ENCODE measurements at regions not wholly inside any gene's neighbourhood (a gene's known extent, or its start where the extent isn't known, plus 50 kb on each side); places are given as distances from the start of the nearest gene placed in this dataset.

DNA sequence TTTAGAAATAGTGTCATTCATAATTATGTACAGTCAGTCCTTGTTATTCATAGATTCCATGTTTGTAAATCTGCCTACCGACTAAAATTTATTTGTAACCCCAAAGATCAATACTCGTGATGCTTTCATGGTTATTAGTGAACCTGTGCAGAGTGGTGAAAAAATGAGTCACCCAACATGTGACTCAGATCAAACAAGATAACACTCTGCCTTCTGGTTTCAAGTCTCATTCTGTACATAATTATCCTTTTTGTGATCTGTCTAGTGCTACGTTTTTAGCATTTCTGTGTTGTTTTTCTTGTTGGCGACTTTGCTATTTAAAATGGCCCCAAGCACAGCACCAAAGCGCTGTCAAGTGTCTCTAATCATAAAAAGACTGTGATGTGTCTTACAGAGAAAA lies 274.7 kb downstream of the SUCLA2 start:
- Histone ChIP-seq H3K4me1 (replicated peaks; ENCODE audit: insufficient read depth) (no peaks in the 10 kb centered on the region), H3K4me3 (no peak overlapping the region), H3K27me3 (ENCODE audit: insufficient read depth, low read depth) (no peaks in the 10 kb centered on the region), H3K9me3 (ENCODE audit: insufficient read depth, low read depth) (no peaks in the 10 kb centered on the region; the same call in 1 of the 2 replicates), H3K9me2 (ENCODE audit: insufficient read depth) (no peaks in the 10 kb centered on the region), H2AFZ (no peak overlapping the region), H3F3A (ENCODE audit: insufficient read depth, low read depth) (no peaks in the 10 kb centered on the region), H3K27ac (no peak overlapping the region), H3K79me2 (ENCODE audit: low read depth) (no peaks in the 10 kb centered on the region), H3K36me3 (ENCODE audit: low read depth) (no peaks in the 10 kb centered on the region), H4K20me1 (ENCODE audit: insufficient read depth) (no peaks in the 10 kb centered on the region), H3K4me2 (no peak overlapping the region)
- intact Hi-C loops (cut with micrococcal nuclease; ENCODE audit: unreplicated experiment): no loop called here
- ChIA-PET POLR2A (ENCODE audit: unreplicated experiment) (no interaction called here), CTCF (no interaction called here)
- BruUV-seq (replicated peaks): no TSS peak
- TF ChIP-seq, protein P1, sequence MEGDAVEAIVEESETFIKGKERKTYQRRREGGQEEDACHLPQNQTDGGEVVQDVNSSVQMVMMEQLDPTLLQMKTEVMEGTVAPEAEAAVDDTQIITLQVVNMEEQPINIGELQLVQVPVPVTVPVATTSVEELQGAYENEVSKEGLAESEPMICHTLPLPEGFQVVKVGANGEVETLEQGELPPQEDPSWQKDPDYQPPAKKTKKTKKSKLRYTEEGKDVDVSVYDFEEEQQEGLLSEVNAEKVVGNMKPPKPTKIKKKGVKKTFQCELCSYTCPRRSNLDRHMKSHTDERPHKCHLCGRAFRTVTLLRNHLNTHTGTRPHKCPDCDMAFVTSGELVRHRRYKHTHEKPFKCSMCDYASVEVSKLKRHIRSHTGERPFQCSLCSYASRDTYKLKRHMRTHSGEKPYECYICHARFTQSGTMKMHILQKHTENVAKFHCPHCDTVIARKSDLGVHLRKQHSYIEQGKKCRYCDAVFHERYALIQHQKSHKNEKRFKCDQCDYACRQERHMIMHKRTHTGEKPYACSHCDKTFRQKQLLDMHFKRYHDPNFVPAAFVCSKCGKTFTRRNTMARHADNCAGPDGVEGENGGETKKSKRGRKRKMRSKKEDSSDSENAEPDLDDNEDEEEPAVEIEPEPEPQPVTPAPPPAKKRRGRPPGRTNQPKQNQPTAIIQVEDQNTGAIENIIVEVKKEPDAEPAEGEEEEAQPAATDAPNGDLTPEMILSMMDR (conservative IDR thresholded peaks at IDR 0.05): no peak
- TF ChIP-seq EZH2 (IDR thresholded peaks at IDR 0.05; ENCODE audit: low read depth): no peak
- no peak for DNase-seq

DNA sequence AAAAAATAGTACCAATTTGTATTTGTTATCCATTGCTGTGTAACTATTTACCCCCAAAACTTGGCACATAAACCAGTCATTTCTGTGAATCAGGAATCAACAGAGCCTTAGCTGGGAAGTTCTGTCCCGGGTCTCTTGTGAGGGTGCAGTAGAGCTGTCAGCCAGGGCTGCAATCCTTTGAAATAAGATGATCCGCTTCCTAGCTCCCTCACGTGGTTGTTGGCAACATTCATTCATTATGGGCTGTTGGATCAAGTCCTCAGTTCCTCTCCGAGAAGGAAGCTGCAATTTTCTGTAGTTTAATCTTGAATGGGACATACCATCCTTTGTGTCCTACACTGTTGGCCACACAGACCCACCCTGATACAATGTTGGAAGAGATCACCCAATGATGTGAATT lies 277.2 kb downstream of the SUCLA2 start:
- no peak overlapping the region for H3K4me2 ChIP-seq
- no peaks in the 10 kb centered on the region for H3K79me2 ChIP-seq (ENCODE audit: low read depth)
- no peaks in the 10 kb centered on the region for H3K9me2 ChIP-seq (ENCODE audit: insufficient read depth)
- no peak overlapping the region for H3K27ac ChIP-seq
- H4K20me1 ChIP-seq (ENCODE audit: insufficient read depth): no peaks in the 10 kb centered on the region
- BruUV-seq (replicated peaks): no TSS peak
- intact Hi-C loops (cut with micrococcal nuclease; ENCODE audit: unreplicated experiment): no loop called here
- H3K9me3 ChIP-seq (ENCODE audit: insufficient read depth, low read depth): no peaks in the 10 kb centered on the region; the same call in 1 of the 2 replicates
- no peak overlapping the region for H2AFZ ChIP-seq
- H3F3A ChIP-seq (ENCODE audit: insufficient read depth, low read depth): no peaks in the 10 kb centered on the region
- CTCF ChIA-PET: no interaction called here
- H3K27me3 ChIP-seq (ENCODE audit: insufficient read depth, low read depth): no peaks in the 10 kb centered on the region
- H3K4me1 ChIP-seq (replicated peaks; ENCODE audit: insufficient read depth): no peaks in the 10 kb centered on the region
- TF ChIP-seq EZH2 (IDR thresholded peaks at IDR 0.05; ENCODE audit: low read depth): no peak
- TF ChIP-seq, protein P1 (conservative IDR thresholded peaks at IDR 0.05): no peak
- POLR2A ChIA-PET (ENCODE audit: unreplicated experiment): no interaction called here
- no peak overlapping the region for H3K4me3 ChIP-seq
- no peaks in the 10 kb centered on the region for H3K36me3 ChIP-seq (ENCODE audit: low read depth)
- DNase-seq: no peak

DNA sequence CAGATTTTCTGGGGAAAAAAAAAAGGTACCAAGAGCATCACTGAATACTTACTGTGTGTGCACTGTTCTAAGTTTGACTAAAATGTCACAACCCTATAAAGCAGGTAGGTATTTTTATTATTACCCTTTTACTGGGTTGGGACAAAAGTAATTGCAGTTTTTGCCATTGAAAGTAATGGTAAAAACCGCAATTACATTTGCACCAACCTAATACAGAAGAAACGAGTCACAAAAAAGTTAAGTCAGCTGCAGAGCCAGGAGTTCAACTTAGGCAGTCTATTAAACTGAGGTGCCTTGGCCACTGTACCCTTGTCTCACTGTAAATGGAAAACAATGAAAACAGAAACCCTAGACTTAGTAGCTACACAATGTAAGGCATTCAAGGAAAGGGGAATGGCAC lies 281.9 kb downstream of the SUCLA2 start:
- no peak overlapping the region for H3K4me3 ChIP-seq

More for the DNA sequence above, 281.9 kb downstream of the SUCLA2 start:
- DNase-seq: no peak
- Histone ChIP-seq H3K9me2 (ENCODE audit: insufficient read depth) (no peaks in the 10 kb centered on the region), H2AFZ (no peak overlapping the region), H3K79me2 (ENCODE audit: low read depth) (no peaks in the 10 kb centered on the region), H3K4me2 (no peak overlapping the region), H3K27ac (no peak overlapping the region), H3K27me3 (ENCODE audit: insufficient read depth, low read depth) (no peaks in the 10 kb centered on the region), H3F3A (ENCODE audit: insufficient read depth, low read depth) (no peaks in the 10 kb centered on the region), H3K4me1 (replicated peaks; ENCODE audit: insufficient read depth) (no peaks in the 10 kb centered on the region), H4K20me1 (ENCODE audit: insufficient read depth) (no peaks in the 10 kb centered on the region), H3K9me3 (ENCODE audit: insufficient read depth, low read depth) (no peaks in the 10 kb centered on the region), H3K36me3 (ENCODE audit: low read depth) (no peaks in the 10 kb centered on the region)
- no TSS peak for BruUV-seq (replicated peaks)
- ChIA-PET CTCF (no interaction called here), POLR2A (ENCODE audit: unreplicated experiment) (no interaction called here)
- no peak for TF ChIP-seq EZH2 (IDR thresholded peaks at IDR 0.05; ENCODE audit: low read depth)
- TF ChIP-seq, protein P1 (conservative IDR thresholded peaks at IDR 0.05): no peak
- intact Hi-C loops (cut with micrococcal nuclease; ENCODE audit: unreplicated experiment): no loop called here

All from PC-9 (cell line).